ENCODE measurements at regions not wholly inside any gene's neighbourhood (a gene's known extent, or its start where the extent isn't known, plus 50 kb on each side); places are given as distances from the start of the nearest gene placed in this dataset.

DNA sequence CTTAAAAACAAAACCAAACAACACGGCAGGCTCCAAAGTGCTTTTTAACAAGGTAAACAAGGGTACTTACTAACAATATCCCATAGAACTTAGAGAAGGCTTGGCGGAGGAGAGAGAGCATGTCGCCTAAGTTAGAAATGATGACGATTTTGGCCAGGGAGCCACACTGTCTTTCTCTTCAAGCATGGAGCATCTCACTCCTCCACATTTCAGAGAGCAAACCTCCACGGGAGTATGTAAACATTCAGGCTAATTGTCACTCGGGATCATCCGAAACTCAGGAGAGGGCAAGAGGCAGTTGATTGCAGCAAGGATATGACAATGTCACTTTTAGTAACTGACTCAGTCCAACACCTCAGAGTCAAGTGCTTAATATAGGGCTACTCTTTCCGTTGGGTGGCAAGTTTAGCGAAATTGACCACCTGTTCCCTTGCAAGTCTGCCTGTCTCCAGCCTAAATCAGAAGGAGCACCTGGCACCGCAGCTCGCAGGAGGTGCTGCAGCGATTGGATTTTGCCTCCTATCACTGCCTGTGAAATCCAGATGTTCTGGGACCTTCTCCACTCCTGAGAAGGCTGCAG, 65.8 kb upstream of the RPS6KA2 start:
- Histone ChIP-seq H3K36me3 (no peaks in the 10 kb centered on the region), H3K4me3 (no peak overlapping the region), H3K27ac (no peak overlapping the region), H3K9me3 (no peaks in the 10 kb centered on the region), H3K27me3 (ENCODE audit: low read depth) (no peaks in the 10 kb centered on the region), H3K4me1 (peaks cover 9% of the 10 kb centered on the region)
- intact Hi-C loops (cut with DNase I): no loop called here
- ATAC-seq (no peak), DNase-seq (no peak)
- TF ChIP-seq, protein P1, sequence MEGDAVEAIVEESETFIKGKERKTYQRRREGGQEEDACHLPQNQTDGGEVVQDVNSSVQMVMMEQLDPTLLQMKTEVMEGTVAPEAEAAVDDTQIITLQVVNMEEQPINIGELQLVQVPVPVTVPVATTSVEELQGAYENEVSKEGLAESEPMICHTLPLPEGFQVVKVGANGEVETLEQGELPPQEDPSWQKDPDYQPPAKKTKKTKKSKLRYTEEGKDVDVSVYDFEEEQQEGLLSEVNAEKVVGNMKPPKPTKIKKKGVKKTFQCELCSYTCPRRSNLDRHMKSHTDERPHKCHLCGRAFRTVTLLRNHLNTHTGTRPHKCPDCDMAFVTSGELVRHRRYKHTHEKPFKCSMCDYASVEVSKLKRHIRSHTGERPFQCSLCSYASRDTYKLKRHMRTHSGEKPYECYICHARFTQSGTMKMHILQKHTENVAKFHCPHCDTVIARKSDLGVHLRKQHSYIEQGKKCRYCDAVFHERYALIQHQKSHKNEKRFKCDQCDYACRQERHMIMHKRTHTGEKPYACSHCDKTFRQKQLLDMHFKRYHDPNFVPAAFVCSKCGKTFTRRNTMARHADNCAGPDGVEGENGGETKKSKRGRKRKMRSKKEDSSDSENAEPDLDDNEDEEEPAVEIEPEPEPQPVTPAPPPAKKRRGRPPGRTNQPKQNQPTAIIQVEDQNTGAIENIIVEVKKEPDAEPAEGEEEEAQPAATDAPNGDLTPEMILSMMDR (IDR thresholded peaks at IDR 0.05): no peak

DNA sequence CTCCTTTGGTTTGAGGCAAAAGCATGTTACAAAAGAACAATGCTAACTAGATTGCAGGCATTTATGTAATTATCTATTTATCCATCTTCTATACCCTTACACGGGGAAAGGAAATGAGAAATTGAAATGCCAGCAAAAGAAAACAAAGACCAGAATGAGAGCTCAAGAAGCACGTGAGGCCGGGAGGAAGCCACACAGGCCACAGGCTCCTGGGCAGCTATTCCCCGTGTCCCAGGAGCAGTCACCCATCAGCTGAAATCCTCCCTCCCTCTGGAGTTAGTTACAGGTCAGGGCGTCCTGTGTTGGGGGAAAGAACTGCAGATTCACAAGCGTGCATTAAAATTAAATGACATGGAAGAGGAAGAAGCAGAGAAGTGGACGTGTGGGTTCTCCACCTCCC, 64.7 kb upstream of the RPS6KA2 start:
- peaks cover 9% of the 10 kb centered on the region for H3K4me1 ChIP-seq
- no peaks in the 10 kb centered on the region for H3K36me3 ChIP-seq
- H3K4me3 ChIP-seq: no peak overlapping the region
- H3K9me3 ChIP-seq: no peaks in the 10 kb centered on the region
- TF ChIP-seq, protein P1 (IDR thresholded peaks at IDR 0.05): no peak
- ATAC-seq (no peak), DNase-seq (no peak)
- H3K27me3 ChIP-seq (ENCODE audit: low read depth): no peaks in the 10 kb centered on the region
- intact Hi-C loops (cut with DNase I): no loop called here
- no peak overlapping the region for H3K27ac ChIP-seq

DNA sequence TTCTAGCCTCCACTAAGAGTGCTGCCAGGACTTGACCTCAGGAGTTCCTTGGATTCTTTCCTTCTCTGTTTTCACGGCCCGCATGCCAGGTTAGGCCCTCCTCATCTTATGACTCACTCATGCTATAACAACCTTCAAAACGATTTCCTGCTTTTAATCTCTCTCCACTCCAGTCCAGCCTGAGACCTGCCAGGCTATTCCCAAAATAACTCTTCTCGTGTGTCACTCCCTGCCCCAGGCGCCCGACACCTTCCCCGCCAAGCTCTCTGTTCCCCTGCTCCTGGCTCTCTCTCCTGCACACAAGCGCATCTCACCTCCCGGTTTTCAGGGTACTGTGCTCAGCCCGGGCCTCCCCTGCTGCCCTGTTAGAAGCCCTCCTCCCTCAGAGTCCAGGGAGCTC, 64.1 kb upstream of the RPS6KA2 start:
- Histone ChIP-seq H3K4me3 (no peak overlapping the region), H3K4me1 (peaks cover 9% of the 10 kb centered on the region), H3K27ac (no peak overlapping the region), H3K9me3 (no peaks in the 10 kb centered on the region), H3K36me3 (no peaks in the 10 kb centered on the region), H3K27me3 (ENCODE audit: low read depth) (no peaks in the 10 kb centered on the region)
- intact Hi-C loops (cut with DNase I): no loop called here
- DNase-seq (no peak), ATAC-seq (peak; percentile 81 to 94)
- TF ChIP-seq, protein P1 (IDR thresholded peaks at IDR 0.05): no peak

DNA sequence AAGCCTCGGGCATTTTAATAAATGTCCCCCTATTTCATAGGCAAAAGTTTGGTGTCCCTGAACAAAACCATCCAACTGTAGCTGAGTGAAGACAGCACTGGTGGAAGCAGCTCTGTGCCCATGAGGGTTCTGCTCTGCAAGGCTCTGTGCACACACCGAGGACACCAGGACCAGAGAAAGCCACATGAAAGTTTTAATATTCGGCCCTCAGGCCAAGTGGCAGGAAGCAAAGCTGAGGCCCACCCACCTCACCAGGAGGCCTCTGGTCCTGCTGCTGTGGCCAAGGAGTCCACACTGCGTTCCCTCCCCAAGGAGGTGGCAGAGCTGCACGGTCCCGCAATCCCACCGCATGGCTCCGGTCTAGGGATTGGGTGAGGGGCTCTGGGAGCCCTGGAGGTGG, 62.6 kb upstream of the RPS6KA2 start:
- Histone ChIP-seq H3K36me3 (no peaks in the 10 kb centered on the region), H3K9me3 (no peaks in the 10 kb centered on the region), H3K27me3 (ENCODE audit: low read depth) (no peaks in the 10 kb centered on the region), H3K4me3 (no peak overlapping the region), H3K4me1 (peaks cover 9% of the 10 kb centered on the region), H3K27ac (no peak overlapping the region)
- DNase-seq: no peak
- intact Hi-C loops (cut with DNase I): no loop called here
- ATAC-seq: no peak
- TF ChIP-seq, protein P1 (IDR thresholded peaks at IDR 0.05): no peak

DNA sequence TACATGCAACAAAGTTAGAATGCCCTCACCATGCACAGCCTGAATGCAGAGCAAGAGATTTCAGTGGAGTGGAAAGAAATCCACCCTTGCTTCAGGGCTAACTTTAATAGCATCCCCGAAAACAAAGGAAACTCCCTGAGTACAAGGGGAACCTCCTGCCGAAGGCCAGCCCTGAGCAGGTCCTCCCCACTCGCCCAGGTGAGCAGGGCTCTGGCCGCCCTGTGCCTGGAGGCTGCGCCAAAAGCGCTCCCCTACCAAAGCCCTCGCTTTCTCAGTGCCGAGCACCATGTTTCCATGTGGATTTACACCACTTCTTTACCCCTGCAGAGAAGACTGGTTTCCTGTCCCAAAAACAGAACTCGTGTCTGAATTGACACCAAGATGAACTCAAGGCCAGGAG, 61.9 kb upstream of the RPS6KA2 start:
- no peak for DNase-seq
- Histone ChIP-seq H3K4me3 (no peak overlapping the region), H3K36me3 (no peaks in the 10 kb centered on the region), H3K9me3 (no peaks in the 10 kb centered on the region), H3K27me3 (ENCODE audit: low read depth) (no peaks in the 10 kb centered on the region), H3K27ac (no peak overlapping the region), H3K4me1 (peaks cover 9% of the 10 kb centered on the region)
- no peak for ATAC-seq
- intact Hi-C loops (cut with DNase I): no loop called here
- TF ChIP-seq, protein P1 (IDR thresholded peaks at IDR 0.05): no peak

DNA sequence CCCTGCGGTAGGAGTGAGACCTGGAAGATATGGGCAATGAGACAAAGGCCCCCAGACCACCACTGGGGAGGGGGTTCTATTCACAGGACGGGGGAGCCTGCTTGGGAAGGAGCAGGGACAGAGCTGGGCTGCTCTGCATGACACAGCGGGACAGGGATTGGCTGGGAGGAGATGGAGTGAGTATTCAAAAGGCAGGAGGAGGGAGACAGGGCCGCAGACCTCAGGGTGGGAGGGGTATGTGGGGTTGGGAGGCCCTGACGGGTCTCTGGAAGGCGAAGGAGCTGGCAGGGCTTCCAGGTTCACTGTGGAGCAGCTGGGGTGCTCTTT, 60.8 kb upstream of the RPS6KA2 start:
- TF ChIP-seq, protein P1 (IDR thresholded peaks at IDR 0.05): no peak
- intact Hi-C loops (cut with DNase I): no loop called here
- H3K36me3 ChIP-seq: no peaks in the 10 kb centered on the region
- H3K27ac ChIP-seq: no peak overlapping the region
- peaks cover 9% of the 10 kb centered on the region for H3K4me1 ChIP-seq
- ATAC-seq (no peak), DNase-seq (no peak)
- no peaks in the 10 kb centered on the region for H3K27me3 ChIP-seq (ENCODE audit: low read depth)
- no peak overlapping the region for H3K4me3 ChIP-seq
- H3K9me3 ChIP-seq: no peaks in the 10 kb centered on the region
